GM18499 (cell line): ENCODE measurements at regions not wholly inside any gene's neighbourhood (a gene's known extent, or its start where the extent isn't known, plus 50 kb on each side); places are given as distances from the start of the nearest gene placed in this dataset.

Source experiments
- ATAC-seq: cut with Tn5 transposase; IDR thresholded peaks from one replicate; pipeline ENCODE4 v1.9.1; 2021; ENCODE audit warnings: moderate number of reproducible peaks; ENCODE audit not compliant: insufficient read depth, unreplicated experiment

DNA sequence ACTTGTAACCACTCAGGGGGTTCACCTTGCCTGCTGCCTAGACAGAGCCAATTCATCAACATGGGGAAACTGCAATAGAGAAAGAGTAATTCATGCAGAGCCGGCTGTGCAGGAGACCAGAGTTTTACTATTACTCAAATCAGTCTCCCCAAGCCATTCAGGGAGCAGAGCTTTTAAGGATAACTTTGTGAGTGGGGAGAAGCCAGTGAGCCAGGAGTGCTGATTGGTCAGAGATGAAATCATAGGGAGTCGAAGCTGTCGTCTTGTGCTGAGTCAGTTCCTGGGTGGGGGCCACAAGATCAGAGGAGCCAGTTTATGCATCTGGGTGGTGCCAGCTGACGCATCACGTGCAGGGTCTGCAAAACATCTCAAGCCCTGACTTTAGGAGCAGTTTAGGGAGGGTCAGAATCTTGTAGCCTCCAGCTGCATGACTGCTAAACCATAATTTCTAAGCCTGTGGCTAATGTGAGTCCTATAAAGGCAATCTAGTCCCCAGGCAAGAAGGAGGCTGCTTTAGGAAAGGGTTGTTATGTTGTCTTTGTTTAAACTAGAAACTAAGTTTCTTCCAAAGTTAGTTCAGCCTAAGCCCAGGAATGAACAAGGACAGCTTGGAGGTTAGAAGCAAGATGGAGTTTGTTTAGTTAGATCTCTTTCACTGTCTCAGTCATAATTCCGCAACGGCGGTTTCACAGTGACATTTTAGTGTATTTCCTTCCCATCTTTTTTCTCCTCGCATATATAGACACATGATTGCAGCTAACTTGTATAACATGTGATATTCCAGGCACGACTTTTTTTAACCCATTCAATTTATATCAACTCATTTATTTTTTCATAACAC lies 68.9 kb upstream of the NCOR2 start:
- no peak for ATAC-seq

DNA sequence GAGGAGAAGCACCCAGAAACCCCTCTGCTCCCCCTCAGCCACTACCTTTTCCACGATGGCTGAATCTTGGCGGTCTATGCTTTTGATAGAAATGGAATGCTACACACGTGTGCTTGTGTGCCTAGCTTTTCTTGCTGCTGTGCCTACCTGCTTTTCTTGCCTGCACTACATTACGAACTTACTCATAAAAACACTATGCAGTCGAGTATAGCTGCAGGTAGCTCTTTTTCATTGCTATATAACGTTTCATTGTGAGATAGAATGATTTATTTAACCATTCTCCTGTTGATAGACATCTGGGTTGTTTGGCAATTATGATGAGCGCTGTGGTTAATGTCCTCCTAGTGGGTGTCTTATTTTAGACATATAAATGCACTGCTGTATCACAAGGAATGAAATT lies 67.9 kb upstream of the NCOR2 start:
- ATAC-seq, result no peak

GRCh38 chr12:124633365-124634362 lies 66.3 kb upstream of the NCOR2 start:
- ATAC-seq, result no peak

DNA sequence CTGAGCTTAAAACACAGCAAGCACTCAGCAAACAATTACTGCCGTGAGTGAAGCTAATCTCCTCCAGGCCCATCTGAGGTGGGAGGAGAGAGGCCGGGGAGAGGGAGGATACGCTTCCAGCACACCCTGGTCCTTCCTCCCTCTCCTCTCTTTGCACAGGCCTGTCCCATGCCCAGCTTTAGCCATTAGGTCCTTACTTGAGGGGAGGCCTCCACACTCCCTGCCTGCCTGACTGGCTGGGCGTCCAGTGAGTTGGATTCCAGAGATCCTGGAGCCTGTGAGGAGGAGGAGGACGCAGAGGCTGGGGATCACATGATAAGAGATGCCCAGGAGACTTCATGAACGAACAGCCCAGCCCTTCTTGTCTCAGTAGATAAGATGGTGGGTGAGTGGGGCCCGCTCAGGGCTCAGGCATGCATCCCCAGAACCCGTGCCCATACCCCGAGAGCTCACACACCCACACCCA lies 65.1 kb upstream of the NCOR2 start:
- no peak for ATAC-seq

DNA sequence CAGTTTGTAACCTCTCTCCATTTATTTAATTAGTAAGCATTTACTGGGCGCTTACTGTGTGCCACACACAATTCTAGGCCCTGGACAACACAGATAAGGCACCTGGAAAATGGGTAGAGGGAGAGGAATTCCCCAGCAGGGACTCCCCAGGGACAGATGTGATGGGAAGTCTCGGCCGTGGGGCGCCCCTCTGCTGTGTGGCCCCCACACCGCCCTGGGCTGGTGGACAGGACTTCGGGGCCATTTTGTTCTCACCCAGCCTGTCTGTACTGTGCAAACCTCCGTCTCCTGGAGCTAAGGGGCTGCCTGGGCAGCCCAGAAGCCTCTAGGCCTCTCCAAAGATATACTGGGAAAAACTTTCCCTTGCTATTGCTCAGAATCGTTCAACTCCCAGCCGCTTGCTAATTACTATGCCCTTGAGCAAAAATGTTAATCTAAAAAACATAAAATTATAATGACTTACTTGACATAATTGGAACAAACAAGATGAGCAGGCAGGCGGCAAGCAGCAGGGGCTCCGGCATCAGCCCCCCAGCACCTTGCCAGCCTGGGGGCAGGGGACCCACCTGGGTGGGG lies 64.4 kb upstream of the NCOR2 start:
- no peak for ATAC-seq

DNA sequence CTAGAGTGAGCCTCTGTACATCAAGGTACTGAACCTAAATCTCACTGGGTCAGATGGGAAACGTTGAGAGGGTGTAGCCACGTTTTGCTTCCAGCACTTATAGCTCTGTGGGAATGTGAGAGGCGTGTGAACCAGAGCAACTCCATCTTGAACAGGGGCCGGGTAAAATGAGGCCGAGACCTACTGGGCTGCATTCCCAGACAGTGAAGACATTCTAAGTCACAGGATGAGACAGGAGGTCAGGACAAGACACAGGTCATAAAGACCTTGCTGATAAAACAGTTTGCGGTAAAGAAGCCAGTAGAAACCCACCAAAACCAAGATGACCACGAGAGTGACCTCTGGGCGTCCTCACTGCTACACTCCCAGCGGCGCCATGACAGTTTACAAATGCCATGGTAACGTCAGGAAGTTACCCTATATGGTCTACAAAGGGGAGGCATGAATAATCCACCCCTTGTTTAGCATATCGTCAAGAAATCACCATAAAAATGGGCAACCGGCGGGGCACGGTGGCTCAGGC lies 63.4 kb upstream of the NCOR2 start:
- ATAC-seq, result no peak

GRCh38 chr12:124629789-124630480 lies 62.5 kb upstream of the NCOR2 start:
- no peak for ATAC-seq

GRCh38 chr12:124629117-124629516 lies 61.7 kb upstream of the NCOR2 start:
- ATAC-seq, result no peak

DNA sequence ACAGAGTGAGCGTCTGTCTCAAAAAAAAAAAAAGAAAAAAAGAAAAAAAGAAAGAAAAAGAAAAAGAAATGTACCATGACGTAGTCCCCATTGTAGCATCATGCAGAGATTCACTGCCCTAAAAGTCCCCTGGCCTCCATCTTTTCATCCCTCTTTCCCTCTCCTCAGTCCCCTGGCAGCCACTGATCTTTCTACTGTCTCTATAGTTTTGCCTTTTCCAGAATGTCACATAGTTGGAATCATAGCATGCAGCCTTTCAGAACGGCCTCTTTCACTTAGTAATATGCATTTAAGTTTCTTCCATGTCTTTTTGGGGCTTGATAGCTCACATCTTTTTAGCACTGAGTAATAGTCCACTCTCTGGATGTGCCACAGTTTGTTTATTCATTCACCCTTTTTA lies 60.5 kb upstream of the NCOR2 start:
- ATAC-seq, result no peak

DNA sequence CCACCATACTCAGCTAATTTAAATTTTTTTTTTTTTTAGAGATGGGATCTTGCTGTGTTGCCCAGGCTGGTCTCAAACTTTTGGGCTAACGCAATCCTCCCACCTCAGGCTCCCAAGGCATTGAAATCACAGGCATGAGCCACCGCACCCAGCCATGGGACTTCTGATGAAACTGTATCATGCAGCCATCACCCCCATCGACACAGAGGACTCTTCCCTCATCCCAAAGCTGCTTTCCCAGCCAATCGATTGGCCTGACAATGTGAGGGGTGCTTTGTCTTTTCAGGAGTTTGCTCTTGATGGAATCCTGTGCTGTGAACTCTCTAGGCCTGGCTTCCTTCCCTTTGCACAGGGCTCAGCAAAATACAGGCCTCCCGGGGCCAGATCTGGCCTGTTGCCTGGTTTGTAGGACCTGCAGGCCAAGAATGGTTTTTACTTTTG lies 59.6 kb upstream of the NCOR2 start:
- no peak for ATAC-seq

- no peak for ATAC-seq
Observed at GRCh38 chr12:124625867-124626675, 58.7 kb upstream of the NCOR2 start.

DNA sequence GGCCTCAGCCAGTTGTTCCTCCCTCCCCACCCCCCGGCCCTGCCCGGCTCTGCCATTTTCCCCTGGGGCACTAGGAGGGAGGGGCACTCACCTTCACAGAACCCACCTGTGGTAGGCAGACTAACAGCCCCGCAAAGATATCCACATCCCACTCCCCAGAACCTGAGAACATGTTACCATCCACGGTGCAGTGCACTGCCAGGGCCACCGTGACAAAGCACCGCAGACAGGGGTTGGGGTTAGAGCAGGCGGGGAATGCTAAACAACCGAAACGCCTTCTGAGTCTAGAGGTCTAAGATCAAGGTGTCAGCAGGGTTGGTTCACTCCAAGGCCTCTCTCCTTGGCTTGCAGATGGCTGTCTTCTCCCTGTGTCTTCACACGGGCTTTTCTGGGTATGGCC lies 57.4 kb upstream of the NCOR2 start:
- ATAC-seq, result no peak

GRCh38 chr12:124623344-124624035 lies 56.1 kb upstream of the NCOR2 start:
- ATAC-seq, result no peak

DNA sequence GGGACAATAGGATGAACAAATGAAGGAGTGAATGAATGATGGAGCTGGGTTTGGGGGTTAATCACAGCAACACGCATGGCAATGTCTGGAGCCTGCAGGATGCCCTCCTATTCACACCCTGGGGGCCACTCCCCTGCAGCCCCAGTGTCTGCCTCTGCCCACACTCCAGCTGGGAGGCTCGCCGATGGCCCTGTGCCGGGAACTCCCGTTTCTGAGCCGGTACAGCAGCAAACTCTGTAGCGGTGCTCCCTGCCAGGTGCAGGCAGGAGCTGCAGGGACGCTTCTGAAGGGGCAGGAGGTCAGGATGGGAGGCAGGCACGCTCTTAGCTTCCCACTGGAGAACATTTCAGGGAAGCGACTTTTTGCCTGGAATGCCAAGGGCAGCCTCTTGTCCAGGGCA lies 55.4 kb upstream of the NCOR2 start:
- no peak for ATAC-seq

- no peak for ATAC-seq
Observed at GRCh38 chr12:124622331-124622730, 54.9 kb upstream of the NCOR2 start.

- ATAC-seq, result no peak
Observed at GRCh38 chr12:124621296-124621660, 53.9 kb upstream of the NCOR2 start.

- ATAC-seq, result no peak
Observed at GRCh38 chr12:124620606-124621295, 53.3 kb upstream of the NCOR2 start.

DNA sequence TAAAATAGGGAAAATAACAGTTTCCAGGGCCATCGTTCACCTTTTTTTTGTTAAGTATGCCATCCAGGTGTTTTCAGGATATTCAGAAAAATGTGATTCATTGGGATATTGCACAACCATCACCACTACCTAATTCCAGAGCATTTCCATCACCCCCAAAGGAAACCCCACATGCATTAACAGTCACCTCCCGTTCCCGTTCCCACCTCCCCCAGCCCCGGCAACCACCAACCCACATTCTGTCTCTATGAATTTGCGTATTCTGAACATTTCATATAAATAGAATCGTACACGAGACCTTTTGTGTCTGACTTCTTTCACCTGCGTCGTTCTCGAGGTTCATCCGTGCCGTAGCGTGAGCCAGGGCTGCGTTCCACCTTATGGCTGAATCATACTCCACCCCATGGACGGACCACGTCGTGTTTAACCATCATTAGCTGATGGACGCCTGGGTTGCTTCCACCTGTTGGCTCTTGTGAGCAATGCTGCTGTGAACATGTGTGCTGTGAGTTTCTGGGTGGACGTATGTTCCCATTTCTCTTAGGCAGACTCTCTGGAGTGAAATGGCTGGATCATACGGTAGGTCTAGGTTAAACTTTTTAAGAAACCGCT lies 51.0 kb upstream of the NCOR2 start:
- ATAC-seq, result no peak
